Hepatocyte (in vitro differentiated cells): ENCODE measurements at regions not wholly inside any gene's neighbourhood (a gene's known extent, or its start where the extent isn't known, plus 50 kb on each side); places are given as distances from the start of the nearest gene placed in this dataset.

Experiments used
- CTCF ChIP-seq: fragments of 200-600 bp; sonication (generic); IDR thresholded peaks from 2 replicates; pipeline ENCODE4 v1.5.1; 2016; ENCODE audit warnings: antibody characterized with exemption, mild to moderate bottlenecking; ENCODE audit not compliant: poor library complexity
- EZH2 ChIP-seq: fragments of 200-600 bp; sonication (generic); IDR thresholded peaks from 2 replicates; pipeline ENCODE4 v1.6.1; 2016; ENCODE audit warnings: antibody characterized with exemption, mild to moderate bottlenecking, borderline replicate concordance

- TF ChIP-seq CTCF (no peak), EZH2 (no peak)
Measured at GRCh38 chr4:18479825-18480224, 458.3 kb upstream of the LCORL start.
